Osteoblast (primary cell): ENCODE measurements at regions not wholly inside any gene's neighbourhood (a gene's known extent, or its start where the extent isn't known, plus 50 kb on each side); places are given as distances from the start of the nearest gene placed in this dataset.

Experiments used
- DNase-seq: peaks from one replicate; pipeline ENCODE4 v3.0.0; 2011; ENCODE audit warnings: low spot score, mixed read lengths; ENCODE audit not compliant: insufficient read length; ENCODE audit errors: missing footprints
- H2AFZ ChIP-seq: 2 replicates; pipeline ENCODE4 v1.6.0; 2011; ENCODE audit warnings: mild to moderate bottlenecking, low read length
- H3K27ac ChIP-seq: 2 replicates; pipeline ENCODE4 v1.5.1; 2011; ENCODE audit warnings: mild to moderate bottlenecking, low read depth, low read length, moderate library complexity
- H3K27me3 ChIP-seq: 2 replicates; pipeline ENCODE4 v1.6.0; 2012; ENCODE audit warnings: mild to moderate bottlenecking, control low read depth, inconsistent platforms, low read length, moderate library complexity; ENCODE audit not compliant: insufficient read depth
- H3K36me3 ChIP-seq: 2 replicates; pipeline ENCODE4 v1.5.1; 2011; ENCODE audit warnings: mild to moderate bottlenecking, low read length, control low read depth, moderate library complexity; ENCODE audit not compliant: insufficient read depth
- H3K4me1 ChIP-seq: 2 replicates; pipeline ENCODE4 v1.5.1; 2011; ENCODE audit warnings: mild to moderate bottlenecking, low read length, control low read depth, moderate library complexity; ENCODE audit not compliant: insufficient read depth
- H3K4me2 ChIP-seq: 2 replicates; pipeline ENCODE4 v1.6.0; 2011; ENCODE audit warnings: mild to moderate bottlenecking, low read length; ENCODE audit not compliant: insufficient read depth
- H3K4me3 ChIP-seq: fragments of 200-600 bp; sonication (generic); 3 replicates; pipeline ENCODE4 v1.5.1; 2012; ENCODE audit warnings: mild to moderate bottlenecking, low read length, inconsistent platforms; ENCODE audit not compliant: insufficient read depth
- H3K79me2 ChIP-seq: 2 replicates; pipeline ENCODE4 v1.6.0; 2012; ENCODE audit warnings: mild to moderate bottlenecking, low read length, control low read depth, inconsistent platforms; ENCODE audit not compliant: insufficient read depth
- H3K9me3 ChIP-seq: 2 replicates; pipeline ENCODE4 v1.5.1; 2011; ENCODE audit warnings: low read depth, low read length, control low read depth
- H4K20me1 ChIP-seq: 2 replicates; pipeline ENCODE4 v1.6.0; 2012; ENCODE audit warnings: mild to moderate bottlenecking, low read length, control low read depth; ENCODE audit not compliant: insufficient read depth
- TF ChIP-seq, protein P1 (sequence below): IDR thresholded peaks from 2 replicates; pipeline ENCODE4 v1.5.1; 2011; ENCODE audit warnings: mild to moderate bottlenecking, low read depth, low read length, moderate library complexity; ENCODE audit errors: extremely low read depth

DNA sequence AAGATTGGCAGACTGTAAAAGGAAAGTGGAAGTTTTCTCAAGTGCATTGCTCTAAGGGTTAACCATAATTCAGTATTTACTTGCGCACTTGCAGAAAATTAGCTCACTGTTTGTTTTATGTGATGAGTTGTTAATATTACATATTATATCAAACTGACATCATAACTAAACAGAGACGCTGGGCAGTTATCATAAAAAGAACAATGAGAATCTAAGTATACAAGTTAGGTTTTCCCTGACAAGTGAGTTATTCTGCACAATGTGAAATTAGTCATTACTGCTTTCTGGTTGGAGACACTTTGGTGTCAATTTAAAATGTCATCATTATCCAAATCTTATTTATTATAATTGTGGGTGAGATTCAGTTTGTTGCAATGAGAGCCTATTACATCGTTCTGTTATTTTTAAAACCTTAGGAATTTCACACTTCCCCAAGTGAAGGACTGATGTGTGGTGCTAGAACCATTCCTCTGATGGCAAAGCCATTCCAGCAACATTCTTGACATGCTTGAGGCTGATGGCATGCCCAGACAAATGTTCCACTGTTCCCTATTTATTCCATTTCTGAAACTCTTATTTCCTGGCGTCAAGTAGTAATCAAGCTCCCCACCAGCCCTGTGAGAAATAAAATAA lies 90.1 kb upstream of the FLRT2 start:
- no peak overlapping the region for H3K27ac ChIP-seq

GRCh38 chr14:85441909-85442643 lies 87.9 kb upstream of the FLRT2 start:
- Histone ChIP-seq H3K36me3 (no peaks in the 10 kb centered on the region), H2AFZ (no peak overlapping the region), H3K27me3 (no peaks in the 10 kb centered on the region), H3K4me2 (no peak overlapping the region), H3K4me3 (no peak overlapping the region), H3K79me2 (no peaks in the 10 kb centered on the region), H3K4me1 (peaks cover 11% of the 10 kb centered on the region), H4K20me1 (no peaks in the 10 kb centered on the region), H3K9me3 (no peaks in the 10 kb centered on the region), H3K27ac (no peak overlapping the region)
- TF ChIP-seq, protein P1, sequence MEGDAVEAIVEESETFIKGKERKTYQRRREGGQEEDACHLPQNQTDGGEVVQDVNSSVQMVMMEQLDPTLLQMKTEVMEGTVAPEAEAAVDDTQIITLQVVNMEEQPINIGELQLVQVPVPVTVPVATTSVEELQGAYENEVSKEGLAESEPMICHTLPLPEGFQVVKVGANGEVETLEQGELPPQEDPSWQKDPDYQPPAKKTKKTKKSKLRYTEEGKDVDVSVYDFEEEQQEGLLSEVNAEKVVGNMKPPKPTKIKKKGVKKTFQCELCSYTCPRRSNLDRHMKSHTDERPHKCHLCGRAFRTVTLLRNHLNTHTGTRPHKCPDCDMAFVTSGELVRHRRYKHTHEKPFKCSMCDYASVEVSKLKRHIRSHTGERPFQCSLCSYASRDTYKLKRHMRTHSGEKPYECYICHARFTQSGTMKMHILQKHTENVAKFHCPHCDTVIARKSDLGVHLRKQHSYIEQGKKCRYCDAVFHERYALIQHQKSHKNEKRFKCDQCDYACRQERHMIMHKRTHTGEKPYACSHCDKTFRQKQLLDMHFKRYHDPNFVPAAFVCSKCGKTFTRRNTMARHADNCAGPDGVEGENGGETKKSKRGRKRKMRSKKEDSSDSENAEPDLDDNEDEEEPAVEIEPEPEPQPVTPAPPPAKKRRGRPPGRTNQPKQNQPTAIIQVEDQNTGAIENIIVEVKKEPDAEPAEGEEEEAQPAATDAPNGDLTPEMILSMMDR: no peak
- DNase-seq: no peak

More for the DNA sequence above, 90.1 kb upstream of the FLRT2 start:
- no peaks in the 10 kb centered on the region for H3K9me3 ChIP-seq
- no peak overlapping the region for H3K4me3 ChIP-seq
- no peaks in the 10 kb centered on the region for H4K20me1 ChIP-seq
- H3K27me3 ChIP-seq: no peaks in the 10 kb centered on the region
- no peak overlapping the region for H3K4me2 ChIP-seq
- no peak for DNase-seq
- no peaks in the 10 kb centered on the region for H3K36me3 ChIP-seq
- no peak overlapping the region for H2AFZ ChIP-seq
- TF ChIP-seq, protein P1: no peak
- H3K79me2 ChIP-seq: no peaks in the 10 kb centered on the region
- H3K4me1 ChIP-seq: peaks cover 13% of the 10 kb centered on the region

GRCh38 chr14:85442996-85443395 lies 86.9 kb upstream of the FLRT2 start:
- Histone ChIP-seq H3K9me3 (no peaks in the 10 kb centered on the region), H3K79me2 (no peaks in the 10 kb centered on the region), H3K4me2 (no peak overlapping the region), H3K4me1 (peaks cover 8% of the 10 kb centered on the region), H4K20me1 (no peaks in the 10 kb centered on the region), H2AFZ (no peak overlapping the region), H3K27me3 (no peaks in the 10 kb centered on the region), H3K27ac (no peak overlapping the region), H3K36me3 (no peaks in the 10 kb centered on the region), H3K4me3 (no peak overlapping the region)
- no peak for DNase-seq
- TF ChIP-seq, protein P1: no peak

GRCh38 chr14:85444635-85445034 lies 85.3 kb upstream of the FLRT2 start:
- H3K79me2 ChIP-seq: no peaks in the 10 kb centered on the region

More at GRCh38 chr14:85444635-85445034, 85.3 kb upstream of the FLRT2 start:
- Histone ChIP-seq H2AFZ (no peak overlapping the region), H3K27me3 (no peaks in the 10 kb centered on the region), H3K9me3 (no peaks in the 10 kb centered on the region), H4K20me1 (no peaks in the 10 kb centered on the region), H3K4me2 (no peak overlapping the region), H3K36me3 (no peaks in the 10 kb centered on the region), H3K4me1 (peaks cover 4% of the 10 kb centered on the region), H3K4me3 (no peak overlapping the region), H3K27ac (no peak overlapping the region)
- TF ChIP-seq, protein P1: no peak
- peak; percentile 22 for DNase-seq
